GM10266 (cell line): ENCODE measurements at regions not wholly inside any gene's neighbourhood (a gene's known extent, or its start where the extent isn't known, plus 50 kb on each side); places are given as distances from the start of the nearest gene placed in this dataset.

Source experiments
- DNase-seq: peaks from one replicate; pipeline ENCODE4 v3.0.0; 2012; ENCODE audit errors: extremely low spot score
- CTCF ChIP-seq: IDR thresholded peaks from 2 replicates; pipeline ENCODE4 v1.5.1; 2012; ENCODE audit warnings: mild to moderate bottlenecking, low read depth; ENCODE audit not compliant: control insufficient read depth, insufficient read depth; ENCODE audit errors: missing control alignments

- TF ChIP-seq CTCF = no peak
- no peak for DNase-seq
Observed at GRCh38 chr16:85527042-85527766, 85.9 kb upstream of the GSE1 start.

GRCh38 chr16:85527767-85528297, 85.3 kb upstream of the GSE1 start:
- no peak for DNase-seq
- TF ChIP-seq CTCF = no peak

GRCh38 chr16:85528528-85529387, 84.4 kb upstream of the GSE1 start:
- DNase-seq = no peak

GRCh38 chr16:85529489-85530369, 83.4 kb upstream of the GSE1 start:
- no peak for DNase-seq

More at GRCh38 chr16:85528528-85529387, 84.4 kb upstream of the GSE1 start:
- TF ChIP-seq CTCF = peak; percentile 48

GRCh38 chr16:85530370-85530739, 82.8 kb upstream of the GSE1 start:
- no peak for TF ChIP-seq CTCF

More at GRCh38 chr16:85529489-85530369, 83.4 kb upstream of the GSE1 start:
- no peak for TF ChIP-seq CTCF

GRCh38 chr16:85531516-85531915, 81.6 kb upstream of the GSE1 start:
- TF ChIP-seq CTCF = no peak
- DNase-seq = no peak

More at GRCh38 chr16:85530370-85530739, 82.8 kb upstream of the GSE1 start:
- no peak for DNase-seq
